ENCODE measurements at regions not wholly inside any gene's neighbourhood (a gene's known extent, or its start where the extent isn't known, plus 50 kb on each side); places are given as distances from the start of the nearest gene placed in this dataset.
A peak's percentile ranks its signal among the peaks of the same experiment; 100 is the strongest.
"Not testable (repeated sequence)": the region's sequence is repeated elsewhere in the genome, so short reads cannot be mapped to it uniquely, and the experiment has no call there.

DNA sequence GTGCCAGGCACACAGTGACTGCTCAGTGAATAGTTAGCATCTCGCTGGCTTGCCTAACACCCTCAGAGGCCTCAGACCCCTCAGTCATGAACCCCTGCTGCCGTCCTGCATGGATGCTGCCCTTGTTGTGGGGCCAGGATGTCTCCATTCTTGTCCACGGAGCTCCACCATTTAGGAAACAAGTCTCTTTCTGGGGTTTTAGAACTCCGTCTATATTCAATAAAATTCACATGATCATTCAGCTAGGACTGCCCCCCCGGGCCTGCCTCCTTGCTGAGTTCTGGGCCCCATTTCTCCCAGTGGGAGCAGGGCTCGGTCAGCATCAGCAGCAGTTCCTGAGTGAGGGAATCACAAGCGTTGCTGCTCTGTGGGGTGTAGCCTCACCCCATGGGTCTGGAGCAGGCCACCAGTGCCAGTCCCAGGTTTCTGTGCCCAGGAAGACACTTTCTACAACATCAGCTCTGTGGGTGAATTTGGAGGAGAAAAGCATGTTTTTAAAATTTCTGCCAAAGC is 134.1 kb downstream of the RHOU start:
- no peak for DNase-seq

DNA sequence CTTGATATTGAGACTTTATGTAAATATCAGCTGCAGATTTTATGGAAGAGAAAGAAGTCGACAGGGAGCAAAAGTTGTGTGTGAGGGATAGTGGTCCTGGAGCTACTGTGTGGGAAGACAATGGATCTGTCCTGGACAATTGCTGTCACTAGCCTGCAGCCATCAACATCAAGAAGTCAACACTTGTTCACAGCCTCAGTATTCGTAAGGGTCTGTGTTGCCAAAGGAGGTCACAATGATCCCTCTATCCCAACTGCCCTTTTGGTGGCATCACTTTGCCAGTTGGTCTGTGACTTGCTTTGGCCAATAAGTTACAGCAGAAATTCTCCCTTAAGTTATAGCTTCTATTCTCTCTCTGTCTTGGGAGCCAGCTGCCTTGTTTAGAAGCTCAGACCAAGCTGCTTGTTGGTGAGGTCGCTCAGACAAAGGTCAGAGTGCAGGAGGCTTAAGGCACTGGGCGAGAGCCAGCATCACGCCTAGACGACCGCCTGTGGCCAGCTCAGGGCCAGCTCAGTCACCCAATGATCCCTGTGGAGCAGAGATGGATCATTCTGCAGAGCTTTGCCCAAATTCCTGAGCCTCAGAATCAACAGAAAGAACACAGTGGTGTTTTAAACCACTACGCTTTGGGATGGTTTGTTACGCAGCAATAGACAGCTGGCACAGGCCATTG is 134.9 kb downstream of the RHOU start:
- DNase-seq = no peak

DNA sequence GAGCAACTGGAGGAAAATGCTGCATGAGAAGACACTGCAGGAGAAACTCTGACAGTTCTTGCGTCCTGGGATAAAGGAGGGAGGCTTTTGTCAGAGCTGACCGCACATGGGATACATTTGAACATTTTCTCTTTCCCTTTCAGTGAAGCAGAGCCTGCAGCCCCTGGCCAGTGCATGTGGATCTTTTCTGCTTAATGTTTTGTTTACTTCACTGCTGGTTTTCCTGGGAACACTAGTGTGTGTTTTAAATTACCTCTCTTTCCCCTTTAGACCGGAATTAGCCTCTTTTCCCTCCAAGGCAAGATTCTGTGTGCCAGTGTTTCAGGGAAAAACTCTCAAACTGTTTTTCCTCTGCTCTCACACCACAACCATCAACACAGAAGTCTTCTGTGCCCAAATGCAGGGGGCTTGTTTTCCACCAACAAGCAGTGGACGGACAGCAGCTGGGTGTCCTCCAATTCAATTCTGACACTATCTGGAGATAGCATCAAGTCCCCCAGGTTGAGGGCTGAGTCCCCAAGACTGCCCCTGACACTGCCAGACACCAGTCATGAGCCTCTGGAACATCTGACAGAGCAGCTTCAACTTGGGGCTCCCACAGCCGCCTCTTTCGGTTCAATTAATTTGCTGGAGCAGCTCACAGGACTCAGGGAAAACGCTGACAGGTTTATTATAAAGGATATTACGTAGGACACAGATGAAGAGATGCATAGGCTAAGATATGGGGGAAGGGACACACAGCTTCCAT is 136.2 kb downstream of the RHOU start:
- DNase-seq = peak; percentile 47

DNA sequence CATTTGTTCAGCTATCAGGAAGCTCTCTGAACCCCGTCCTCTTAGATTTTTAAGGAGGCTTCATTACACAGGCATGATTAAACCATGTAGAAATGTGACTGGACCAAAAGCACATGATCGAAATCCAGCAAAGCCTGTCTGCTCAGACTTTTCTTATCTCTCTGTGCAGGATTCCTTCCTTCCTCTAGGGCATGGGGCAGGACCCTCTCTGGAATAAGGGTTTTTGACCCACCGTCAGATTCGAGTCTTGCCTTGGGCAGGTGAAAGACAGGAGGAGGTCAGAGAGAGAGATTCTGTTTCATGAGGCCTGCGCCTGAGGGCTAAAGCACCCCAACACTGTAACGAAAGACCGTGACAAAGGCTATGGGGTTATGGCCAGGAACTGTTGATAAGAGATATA is 136.8 kb downstream of the RHOU start:
- no peak for DNase-seq

DNA sequence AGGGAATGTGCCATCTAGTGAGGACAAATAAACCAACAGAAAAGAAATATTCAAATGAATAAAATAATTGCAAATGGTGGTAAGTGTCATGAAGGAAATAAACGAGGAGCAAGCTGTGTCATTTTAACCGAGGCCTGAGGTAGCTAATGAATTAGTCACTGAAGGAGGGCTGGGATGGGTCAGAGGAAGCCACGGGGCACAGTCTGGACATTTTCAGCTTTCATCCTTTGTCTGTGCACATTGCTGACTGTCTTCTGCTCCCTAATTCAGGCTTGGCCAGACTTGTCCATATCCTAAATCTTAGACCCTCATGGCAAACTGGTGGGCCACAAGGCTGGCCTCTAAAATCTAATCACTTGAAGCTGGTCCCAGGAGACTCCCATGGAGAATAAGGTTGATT is 138.4 kb downstream of the RHOU start:
- no peak for DNase-seq

DNA sequence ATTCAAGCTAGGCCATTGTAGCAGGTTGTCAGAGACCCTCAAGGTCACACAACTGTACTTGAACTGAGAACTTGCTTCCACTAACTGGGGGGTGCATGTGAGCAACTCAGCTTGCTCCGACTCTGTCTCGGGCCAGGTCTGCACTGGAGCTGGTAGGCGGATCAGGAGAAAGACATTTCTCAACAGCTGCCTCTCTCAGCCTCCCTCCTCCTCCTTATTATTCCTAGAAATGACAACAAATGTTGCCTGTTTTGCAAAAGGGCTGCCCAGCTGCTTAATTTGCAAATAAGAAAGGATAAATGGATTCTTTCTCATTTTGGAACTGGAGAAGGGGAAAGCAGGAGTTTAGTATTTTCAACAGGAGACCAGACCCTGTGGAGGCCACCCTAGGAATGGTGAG is 140.5 kb downstream of the RHOU start:
- DNase-seq = no peak

DNA sequence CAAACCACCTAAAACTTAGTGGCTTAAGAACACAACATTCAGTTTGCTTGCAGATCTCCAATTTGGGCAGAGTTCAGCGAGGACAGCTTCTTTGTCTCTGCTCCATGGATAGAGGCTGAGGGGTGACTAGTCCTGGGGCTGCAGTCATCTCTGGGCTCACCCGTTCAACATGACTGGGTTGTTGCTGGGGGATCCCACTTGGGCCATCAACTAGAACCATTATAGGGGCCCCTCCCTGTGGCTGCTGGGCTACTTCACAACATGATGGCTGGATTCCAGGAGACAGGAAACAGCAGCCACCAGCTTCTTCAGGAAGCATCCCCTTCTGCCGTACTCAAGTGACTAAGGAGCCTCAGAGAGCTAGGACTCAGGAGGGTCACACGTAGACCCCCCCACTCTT is 140.9 kb downstream of the RHOU start:
- DNase-seq = no peak

DNA sequence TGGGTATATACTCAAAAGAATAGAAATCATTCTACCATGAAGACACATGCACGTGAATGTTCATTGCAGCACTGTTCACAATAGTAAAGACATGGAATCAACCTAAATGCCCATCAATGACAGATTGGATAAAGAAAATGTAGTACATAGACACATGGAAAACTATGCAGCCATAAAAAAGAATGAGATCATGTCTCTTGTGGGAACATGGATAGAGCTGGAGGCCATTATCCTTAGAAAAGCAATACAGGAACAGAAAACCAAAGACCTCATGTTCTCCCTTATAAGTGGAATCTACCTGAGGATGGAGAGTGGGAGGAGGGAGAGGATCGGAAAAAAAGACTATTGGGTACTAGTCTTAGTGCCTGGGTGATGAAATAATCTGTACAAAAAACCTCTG is 143.9 kb downstream of the RHOU start:
- DNase-seq = no peak

DNA sequence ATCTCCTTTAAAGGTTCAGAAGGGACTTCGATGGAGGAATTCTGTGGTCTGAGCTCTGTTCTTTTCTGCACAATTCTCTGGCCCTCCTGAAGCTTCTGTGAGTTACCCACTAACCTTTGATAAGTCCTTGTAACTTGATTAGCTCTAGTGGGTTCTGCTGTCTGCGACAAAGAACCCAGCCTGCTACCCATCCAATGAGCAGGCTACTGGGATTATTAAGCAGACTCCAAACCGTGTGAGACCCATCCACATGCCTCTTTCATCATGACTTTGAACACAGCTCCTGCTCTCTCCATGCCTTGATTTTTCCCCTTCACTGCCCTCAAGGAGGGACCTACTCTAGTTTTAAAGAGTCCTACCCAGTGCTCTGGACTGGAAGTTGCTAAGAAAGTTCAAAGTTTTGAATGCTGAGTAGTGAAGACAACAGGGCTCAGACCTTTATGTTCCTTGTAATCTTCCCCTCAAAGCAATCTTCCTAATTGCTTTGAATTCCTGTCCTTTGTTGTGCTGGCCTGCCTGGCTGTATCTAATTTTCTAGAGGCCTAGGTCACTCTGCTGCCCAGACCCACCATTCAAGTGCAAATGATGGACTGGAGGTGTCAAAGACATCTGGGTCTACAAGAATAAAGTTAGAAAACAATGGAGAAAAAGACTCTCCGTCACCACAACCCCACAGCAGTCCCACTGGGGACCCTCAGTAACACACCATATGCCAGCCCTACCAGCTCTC is 146.9 kb downstream of the RHOU start:
- DNase-seq = no peak

DNA sequence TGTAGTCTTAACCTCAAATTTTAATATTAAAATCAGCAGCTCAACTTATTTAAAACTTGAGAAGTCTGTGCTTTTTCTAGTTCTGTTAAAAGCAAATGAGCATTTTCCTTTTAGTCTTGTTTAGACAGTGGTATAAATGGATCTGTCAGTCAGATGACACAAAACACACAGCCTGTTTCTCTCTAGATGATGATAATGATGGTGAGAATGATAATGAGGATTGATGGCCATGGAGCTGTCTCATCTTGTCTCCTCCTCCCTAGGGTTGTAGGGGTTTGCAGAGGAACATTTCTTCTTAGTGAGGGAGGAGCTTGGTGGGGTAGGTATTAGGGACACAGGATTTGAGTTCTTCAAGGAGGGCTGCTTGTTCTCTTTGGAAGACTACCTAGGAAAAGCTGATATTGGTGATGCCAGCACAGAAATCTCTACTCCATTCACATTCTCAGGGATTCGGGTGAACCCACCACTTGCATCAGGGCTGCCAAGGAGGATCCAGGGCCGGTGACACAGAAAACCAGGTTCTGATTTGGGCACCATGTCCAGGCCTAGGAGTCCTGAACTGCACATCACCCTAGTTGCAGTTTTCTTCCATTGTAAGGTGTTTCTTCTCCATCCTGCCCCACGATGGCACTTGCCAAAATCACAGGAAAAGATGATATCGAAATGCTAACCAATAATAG is 147.6 kb downstream of the RHOU start:
- DNase-seq = no peak

DNA sequence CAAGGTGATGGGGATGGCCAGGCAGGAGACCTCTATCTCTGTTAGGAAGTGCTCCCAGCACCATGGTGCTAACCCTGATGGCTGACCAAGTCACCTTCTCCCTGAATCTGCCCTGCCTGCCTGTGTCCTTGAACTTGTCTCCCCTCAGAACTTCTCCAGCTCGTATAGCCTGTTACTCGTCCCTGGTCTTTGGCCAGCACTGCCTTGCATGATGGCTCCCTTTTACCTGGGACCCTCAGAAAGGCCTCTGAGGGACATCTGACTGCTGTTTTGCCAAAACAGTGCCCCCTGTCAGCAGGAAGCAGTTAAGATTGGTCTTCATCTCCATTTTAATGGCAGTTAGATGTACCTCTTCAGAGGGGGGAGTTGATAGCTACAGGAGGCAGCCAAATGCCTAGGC is 148.3 kb downstream of the RHOU start:
- no peak for DNase-seq

DNA sequence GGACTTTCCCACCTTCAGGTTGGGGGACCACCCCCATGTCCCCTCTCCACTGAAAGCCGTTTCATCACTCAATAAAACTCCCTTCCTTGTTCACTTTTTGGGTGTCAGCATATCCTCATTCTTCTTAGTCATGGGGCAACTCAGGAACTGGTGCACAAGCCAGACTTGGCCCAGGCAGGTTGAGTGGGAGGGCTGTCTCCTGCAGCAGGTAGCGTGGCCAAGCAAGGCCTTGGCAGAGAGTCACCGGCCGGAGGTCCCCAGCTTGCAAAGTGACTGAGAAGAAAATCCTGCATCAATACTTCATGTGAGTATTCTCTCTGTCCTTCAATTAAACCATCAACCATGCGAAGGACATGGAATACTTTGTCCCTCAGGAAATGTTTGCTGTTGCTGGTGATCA is 148.9 kb downstream of the RHOU start:
- DNase-seq = no peak

DNA sequence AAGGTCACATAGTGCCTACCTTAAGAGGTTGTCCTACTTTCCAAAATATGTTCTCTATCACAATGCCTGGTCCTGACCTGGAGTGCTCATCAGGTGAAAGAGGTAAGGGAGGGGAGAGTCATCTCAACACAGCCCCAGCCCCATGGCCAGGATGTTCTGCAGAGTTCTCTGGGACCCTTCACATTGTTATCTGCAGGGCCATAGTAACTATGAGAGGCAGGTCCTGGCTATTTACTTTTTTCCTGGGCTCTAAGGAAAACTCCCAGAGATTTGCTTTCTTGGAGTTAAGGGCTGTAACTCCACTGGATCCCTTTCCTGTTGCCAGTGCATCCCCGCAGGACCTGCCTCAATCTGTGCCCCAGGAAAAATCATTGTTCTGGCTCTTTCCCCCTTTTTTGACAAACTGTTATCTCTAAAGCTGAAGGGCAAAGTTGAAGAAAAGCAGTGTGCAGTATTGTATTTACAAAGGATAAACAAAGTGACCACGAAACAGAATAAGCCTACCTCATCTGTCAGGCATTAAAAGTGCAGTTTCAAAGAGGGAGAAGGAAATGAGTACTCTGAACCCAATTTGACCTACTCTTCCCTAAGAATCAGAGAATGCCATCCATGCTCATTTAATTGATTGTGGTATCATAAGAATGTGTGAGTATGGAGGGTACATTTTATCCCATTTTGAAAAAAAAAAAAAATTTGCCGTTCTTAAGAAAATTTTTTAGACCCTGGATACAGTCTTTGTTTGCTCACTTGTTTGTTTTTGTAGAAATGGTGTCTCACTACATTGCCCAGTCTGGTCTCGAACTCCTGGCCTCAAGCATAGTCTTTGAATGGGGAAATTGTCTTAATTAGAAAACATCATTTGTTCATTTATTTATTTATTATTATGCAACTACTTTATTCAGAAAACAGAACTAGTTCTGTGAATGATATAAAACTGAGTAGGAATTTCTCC is 149.6 kb downstream of the RHOU start:
- DNase-seq = no peak

DNA sequence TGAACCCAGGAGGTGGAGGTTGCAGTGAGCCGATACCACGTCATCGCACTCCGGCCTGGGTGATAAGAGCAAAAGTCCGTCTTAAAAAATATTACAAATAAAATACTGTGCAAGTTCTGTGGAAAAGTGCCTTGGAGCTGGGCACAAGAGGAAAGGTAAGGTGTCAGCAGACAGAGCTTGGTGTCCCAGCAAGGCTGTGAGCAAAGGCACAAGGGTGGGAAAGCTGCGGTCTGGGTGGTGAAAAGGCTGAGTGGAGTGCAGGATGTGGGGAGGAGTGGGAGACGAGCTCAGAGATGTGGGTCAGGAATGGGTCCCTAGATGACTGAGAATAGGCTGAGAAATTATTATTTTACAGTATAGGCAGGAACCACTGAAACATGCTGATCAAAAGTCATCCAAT is 150.6 kb downstream of the RHOU start:
- no peak for DNase-seq

DNA sequence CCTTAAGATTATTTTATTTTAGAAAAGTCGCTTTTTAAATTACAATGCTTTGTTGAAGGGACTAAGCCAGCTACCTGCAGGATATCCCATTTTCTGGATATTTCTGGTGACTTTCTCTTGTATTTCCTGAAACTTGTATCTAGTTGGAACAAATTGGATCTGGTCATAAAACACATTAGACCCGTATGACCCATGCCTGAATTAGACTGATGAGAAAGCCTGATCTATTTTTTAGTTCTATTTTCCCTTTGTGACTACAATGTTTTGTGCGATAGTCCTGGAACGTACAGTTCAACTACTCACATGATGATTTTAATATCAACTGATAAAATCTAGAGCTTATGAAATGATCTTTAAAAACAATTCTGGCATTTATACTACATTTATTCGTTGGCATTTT is 151.8 kb downstream of the RHOU start:
- no peak for DNase-seq

DNA sequence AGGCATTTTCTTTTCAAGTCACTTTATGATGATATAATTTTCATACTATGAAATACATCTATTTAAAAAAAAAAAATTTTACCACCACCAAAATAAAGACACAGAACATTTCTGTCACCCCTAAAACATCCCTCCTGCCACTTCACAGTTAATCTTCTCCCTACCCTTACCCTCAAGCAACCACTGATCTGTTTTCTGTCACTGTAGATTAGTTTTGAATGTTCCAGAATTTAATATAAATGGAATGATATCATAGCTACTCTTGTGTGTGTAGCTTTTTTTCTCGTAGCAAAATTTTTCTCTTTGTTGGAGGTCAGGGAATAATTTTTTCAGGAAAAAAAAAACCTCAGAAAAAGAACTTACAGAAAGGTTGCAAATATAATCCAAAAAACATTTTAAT is 152.7 kb downstream of the RHOU start:
- no peak for DNase-seq

DNA sequence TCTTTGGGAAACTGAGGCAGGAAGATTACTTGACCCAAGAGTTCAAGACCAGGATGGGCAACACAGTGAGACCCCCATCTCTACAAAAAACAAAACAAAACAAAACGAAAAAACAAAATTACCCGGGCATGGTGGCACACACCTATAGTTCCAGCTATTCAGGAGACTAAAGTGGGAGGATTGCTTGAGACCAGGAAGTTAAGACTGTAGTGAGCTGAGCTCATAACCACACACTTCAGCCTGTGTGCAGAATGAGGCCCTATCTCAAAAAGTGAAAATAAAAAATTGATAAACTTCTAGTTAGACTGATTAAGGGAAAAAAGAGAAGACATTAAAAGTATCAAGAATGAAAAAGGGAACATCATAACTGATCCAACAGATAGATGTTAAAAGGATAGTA is 154.0 kb downstream of the RHOU start:
- DNase-seq = no peak

DNA sequence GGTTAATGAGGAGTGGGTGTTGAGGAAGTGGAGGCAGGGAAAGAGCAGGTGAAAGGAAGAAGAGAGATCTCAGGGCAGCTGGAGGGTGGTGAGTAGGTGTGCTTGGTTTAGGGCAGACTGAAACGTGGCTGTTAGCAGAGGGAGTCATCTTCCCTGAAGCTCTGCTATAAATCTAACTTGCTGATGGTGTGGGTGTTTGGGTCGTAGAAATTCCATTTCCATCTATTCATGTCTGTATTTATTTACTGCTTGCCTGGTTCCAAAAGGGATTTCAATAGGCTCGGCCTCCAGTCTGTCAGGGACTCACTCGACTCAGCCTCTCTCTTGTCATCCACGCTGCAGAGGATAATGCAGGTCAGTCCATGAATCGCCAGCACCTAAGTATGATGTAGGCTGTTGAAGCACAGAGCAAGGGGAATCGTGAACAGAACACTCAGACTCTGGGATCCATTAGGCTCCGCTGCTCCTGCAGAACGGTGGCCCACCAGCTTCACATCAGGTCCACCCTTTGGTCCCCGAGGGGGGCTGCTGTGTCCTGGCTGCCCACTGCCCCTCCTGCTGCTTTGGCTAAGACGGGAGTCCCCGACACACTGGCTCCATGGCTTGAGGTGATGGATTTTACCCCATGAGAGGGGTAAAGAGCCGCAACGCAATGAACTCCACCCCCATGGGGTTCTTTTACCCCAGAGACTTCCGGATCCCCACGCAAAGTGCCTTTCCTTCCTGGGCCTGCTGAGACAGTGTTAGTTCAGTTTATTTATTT is 156.2 kb downstream of the RHOU start:
- DNase-seq = no peak

DNA sequence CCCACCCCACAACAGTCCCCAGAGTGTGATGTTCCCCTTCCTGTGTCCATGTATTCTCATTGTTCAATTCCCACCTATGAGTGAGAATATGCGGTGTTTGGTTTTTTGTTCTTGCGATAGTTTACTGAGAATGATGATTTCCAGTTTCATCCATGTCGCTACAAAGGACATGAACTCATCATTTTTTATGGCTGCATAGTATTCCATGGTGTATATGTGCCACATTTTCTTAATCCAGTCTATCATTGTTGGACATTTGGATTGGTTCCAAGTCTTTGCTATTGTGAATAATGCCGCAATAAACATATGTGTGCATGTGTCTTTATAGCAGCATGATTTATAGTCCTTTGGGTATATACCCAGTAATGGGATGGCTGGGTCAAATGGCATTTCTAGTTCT is 156.9 kb downstream of the RHOU start:
- DNase-seq = not testable (repeated sequence)

DNA sequence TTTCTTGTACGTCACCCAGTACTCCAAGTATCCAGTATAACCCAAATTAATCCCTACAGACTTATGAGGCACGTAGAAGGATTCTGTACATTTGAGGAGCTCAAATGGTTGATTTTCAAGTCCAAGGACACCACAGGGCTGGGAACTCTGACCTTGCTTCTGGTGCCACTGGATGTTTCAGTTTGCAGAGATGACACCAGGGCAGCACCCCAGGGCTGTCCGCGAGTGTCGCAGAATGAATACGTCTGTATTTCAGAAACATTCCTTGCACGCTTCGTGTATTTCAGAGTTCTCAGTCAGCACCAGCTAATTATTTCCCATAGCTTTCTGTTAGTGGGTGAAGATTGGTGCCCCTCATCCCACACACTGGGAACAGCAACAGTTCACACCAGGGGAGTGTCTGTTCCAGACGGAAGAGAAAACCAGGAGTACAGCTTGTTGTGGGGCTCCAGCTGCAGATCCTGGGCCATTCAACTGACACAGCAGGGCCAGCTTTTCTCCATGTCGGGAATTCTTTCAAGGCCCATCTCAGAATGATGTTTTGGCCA is 159.2 kb downstream of the RHOU start:
- no peak for DNase-seq

DNA sequence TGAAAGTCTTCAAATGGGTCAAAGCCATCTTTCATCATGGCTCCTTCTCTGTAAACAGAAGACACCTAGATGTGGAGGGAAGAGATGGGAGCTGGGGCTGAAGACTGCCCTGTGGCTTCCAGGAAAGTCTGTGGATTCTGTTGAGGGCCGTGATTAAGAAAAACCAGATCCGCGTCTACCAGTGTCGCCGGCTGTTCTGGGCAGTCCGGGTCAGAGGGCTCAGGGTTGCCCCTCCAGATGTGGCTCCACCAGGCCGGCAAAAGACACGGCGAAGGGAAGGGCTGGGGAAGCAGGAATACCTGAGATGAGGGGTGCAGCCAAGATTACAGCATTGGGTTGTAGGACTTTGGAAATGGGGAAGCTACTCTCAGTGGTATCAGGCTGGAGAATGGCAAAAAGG is 162.6 kb downstream of the RHOU start:
- no peak for DNase-seq

All from skin of body (tissue), 1 donor.